ENCODE measurements at regions not wholly inside any gene's neighbourhood (a gene's known extent, or its start where the extent isn't known, plus 50 kb on each side); places are given as distances from the start of the nearest gene placed in this dataset.

GRCh38 chr5:167840527-167841130 lies 450.8 kb upstream of the WWC1 start:
- TF ChIP-seq CTCF (IDR thresholded peaks at IDR 0.05; ENCODE audit: low read length) (no peak), EZH2 (IDR thresholded peaks at IDR 0.05; ENCODE audit: borderline replicate concordance, low read length) (no peak)
